Colonic mucosa (tissue), 4 donors: ENCODE measurements at regions not wholly inside any gene's neighbourhood (a gene's known extent, or its start where the extent isn't known, plus 50 kb on each side); places are given as distances from the start of the nearest gene placed in this dataset.
"Not testable (repeated sequence)": the region's sequence is repeated elsewhere in the genome, so short reads cannot be mapped to it uniquely, and the experiment has no call there.

ENCODE experiments used
- DNase-seq: peaks from one replicate; pipeline ENCODE4 v3.0.0-alpha.2; 2020
- H3K27ac ChIP-seq: fragments of 200-600 bp; one replicate; pipeline ENCODE4 v1.8.0; 2021
- H3K27me3 ChIP-seq: fragments of 200-600 bp; one replicate; pipeline ENCODE4 v1.8.0; 2021
- H3K36me3 ChIP-seq: fragments of 200-600 bp; one replicate; pipeline ENCODE4 v1.8.0; 2021
- H3K4me1 ChIP-seq: fragments of 200-600 bp; one replicate; pipeline ENCODE4 v1.8.0; 2021; ENCODE audit warnings: mild to moderate bottlenecking
- H3K4me3 ChIP-seq: fragments of 200-600 bp; one replicate; pipeline ENCODE4 v1.8.0; 2021
- H3K9ac ChIP-seq, 2 donors: one replicate each; pipeline ENCODE4 v1.7.0; 2013; ENCODE audit warnings: control low read depth in 2 of 2, low read depth in 2 of 2, low read length in 2 of 2
- H3K9me3 ChIP-seq: fragments of 200-600 bp; one replicate; pipeline ENCODE4 v1.8.0; 2021
- intact Hi-C: fragments of 100-400 bp; cut with DNase I; formaldehyde crosslinking; loops from one replicate; pipeline ENCODE4 v1.14.1; 2022
- TF ChIP-seq, protein P1 (sequence below): fragments of 200-600 bp; IDR thresholded peaks from one replicate; pipeline ENCODE4 v1.8.0; 2022; ENCODE audit warnings: antibody characterized with exemption, mild to moderate bottlenecking
- donor health status: healthy.
- donor health status: DM: no; HTN: no; CAD: no.
- donor health status: DM: no; HTN: no; CAD: no.

DNA sequence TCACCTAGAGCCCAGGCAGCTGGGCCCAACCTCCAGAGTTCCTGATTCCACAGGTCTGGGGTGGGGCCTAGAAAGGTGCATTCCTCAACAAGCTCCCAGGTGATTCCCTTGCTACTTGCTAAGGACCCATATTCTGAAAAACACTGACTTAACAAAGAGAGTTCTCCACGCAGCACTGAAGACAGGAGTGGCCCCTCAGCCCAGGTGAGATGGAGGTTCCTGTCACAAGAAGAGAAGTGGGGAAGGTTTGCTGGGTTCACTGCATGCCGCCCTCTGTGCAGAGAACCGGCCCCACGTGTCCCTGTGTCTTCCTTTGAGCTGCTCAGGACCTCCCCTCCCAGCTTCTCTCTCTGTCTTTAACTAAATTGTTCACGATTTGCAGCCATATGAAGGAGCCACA, 201.4 kb upstream of the DDX18 start:
- Histone ChIP-seq H3K9ac (no peak overlapping the region), H3K9me3 (no peaks in the 10 kb centered on the region), H3K4me1 (no peaks in the 10 kb centered on the region), H3K27me3 (no peaks in the 10 kb centered on the region), H3K4me3 (no peak overlapping the region), H3K36me3 (no peaks in the 10 kb centered on the region), H3K27ac (no peak overlapping the region)
- intact Hi-C loops, result no loop called here
- TF ChIP-seq, protein P1, sequence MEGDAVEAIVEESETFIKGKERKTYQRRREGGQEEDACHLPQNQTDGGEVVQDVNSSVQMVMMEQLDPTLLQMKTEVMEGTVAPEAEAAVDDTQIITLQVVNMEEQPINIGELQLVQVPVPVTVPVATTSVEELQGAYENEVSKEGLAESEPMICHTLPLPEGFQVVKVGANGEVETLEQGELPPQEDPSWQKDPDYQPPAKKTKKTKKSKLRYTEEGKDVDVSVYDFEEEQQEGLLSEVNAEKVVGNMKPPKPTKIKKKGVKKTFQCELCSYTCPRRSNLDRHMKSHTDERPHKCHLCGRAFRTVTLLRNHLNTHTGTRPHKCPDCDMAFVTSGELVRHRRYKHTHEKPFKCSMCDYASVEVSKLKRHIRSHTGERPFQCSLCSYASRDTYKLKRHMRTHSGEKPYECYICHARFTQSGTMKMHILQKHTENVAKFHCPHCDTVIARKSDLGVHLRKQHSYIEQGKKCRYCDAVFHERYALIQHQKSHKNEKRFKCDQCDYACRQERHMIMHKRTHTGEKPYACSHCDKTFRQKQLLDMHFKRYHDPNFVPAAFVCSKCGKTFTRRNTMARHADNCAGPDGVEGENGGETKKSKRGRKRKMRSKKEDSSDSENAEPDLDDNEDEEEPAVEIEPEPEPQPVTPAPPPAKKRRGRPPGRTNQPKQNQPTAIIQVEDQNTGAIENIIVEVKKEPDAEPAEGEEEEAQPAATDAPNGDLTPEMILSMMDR, result no peak
- no peak for DNase-seq

DNA sequence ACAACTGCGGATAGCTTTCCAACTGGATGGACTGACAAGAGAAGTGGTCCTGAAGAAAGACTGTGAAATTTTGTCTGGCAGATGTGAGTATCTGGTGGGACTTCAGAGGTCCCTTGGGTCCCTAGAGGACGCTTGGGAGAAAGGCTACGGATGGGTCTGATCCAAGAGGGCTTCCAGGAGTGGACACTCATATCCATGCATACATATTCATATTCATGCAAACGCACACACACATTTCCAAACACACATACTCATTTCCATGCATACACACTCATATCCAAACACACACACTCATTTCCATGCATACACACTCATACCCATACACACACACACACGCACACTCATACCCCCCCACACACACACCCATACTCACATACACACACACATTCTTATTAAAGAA, 200.2 kb upstream of the DDX18 start:
- H3K9ac ChIP-seq, result no peak overlapping the region
- DNase-seq, result no peak
- intact Hi-C loops, result no loop called here

DNA sequence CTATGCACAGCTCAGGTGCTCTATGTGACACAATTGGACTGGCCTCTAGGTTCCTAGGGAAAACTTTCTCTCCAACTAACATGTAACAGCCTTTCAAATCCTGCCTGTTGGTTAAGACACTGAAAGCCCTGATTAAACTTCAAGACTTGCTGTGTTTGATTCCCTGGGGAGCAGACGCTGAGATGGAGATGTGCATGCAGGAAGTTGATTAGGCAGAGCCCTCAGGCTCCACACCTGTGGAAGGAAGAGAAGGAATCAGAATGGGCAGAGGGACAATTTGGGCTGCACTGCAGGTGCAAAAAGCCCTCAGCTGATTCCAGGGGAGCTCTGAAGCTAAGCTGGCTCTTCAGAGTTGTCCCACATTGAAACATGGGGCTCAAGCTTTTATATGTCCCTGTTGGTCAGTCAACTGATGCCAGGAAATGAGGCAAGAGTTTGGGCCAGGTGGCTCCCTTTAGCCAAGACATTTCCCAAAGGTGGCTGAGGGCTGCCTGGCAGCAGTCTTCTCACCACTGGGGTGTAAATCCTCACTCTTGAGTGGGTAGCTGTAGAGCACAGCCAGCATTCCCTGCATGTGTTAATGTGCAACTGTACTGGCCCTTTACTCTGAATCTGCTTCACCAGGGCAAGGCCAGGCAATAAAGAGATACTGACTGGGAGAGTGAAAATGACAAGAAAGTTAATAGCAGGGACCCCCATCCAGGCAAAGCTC, 199.5 kb upstream of the DDX18 start:
- Histone ChIP-seq H3K36me3 (no peaks in the 10 kb centered on the region), H3K4me3 (no peak overlapping the region), H3K9me3 (no peaks in the 10 kb centered on the region), H3K27me3 (no peaks in the 10 kb centered on the region), H3K9ac (no peak overlapping the region), H3K4me1 (no peaks in the 10 kb centered on the region), H3K27ac (no peak overlapping the region)
- DNase-seq, result no peak
- TF ChIP-seq, protein P1, result no peak
- intact Hi-C loops, result no loop called here

More for the DNA sequence above, 200.2 kb upstream of the DDX18 start:
- Histone ChIP-seq H3K27me3 (no peaks in the 10 kb centered on the region), H3K4me1 (no peaks in the 10 kb centered on the region), H3K9me3 (no peaks in the 10 kb centered on the region), H3K4me3 (no peak overlapping the region), H3K27ac (no peak overlapping the region), H3K36me3 (no peaks in the 10 kb centered on the region)
- TF ChIP-seq, protein P1, result no peak

DNA sequence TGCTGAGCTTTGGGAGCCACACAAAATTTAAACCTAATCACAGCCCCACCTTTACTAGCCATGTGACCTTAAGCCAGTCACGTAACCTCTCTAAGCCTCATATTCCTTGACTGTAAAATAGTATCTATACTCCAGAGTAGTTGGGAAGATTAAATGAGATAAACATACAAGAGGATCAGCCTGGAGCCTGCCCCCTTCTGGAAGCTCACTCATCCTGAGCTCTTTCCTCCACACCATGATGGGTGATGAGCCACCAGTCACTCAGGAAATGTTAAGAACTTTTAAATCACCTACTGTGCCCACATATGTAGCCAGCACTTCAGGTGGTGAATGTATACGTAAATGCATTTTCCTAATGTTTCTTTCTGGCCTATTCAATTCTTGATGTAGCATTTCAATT, 195.9 kb upstream of the DDX18 start:
- H3K27me3 ChIP-seq, result no peaks in the 10 kb centered on the region
- intact Hi-C loops, result no loop called here
- no peaks in the 10 kb centered on the region for H3K4me1 ChIP-seq
- no peaks in the 10 kb centered on the region for H3K36me3 ChIP-seq
- H3K9me3 ChIP-seq, result no peaks in the 10 kb centered on the region
- H3K4me3 ChIP-seq, result no peak overlapping the region
- DNase-seq, result no peak
- H3K27ac ChIP-seq, result no peak overlapping the region
- H3K9ac ChIP-seq, result no peak overlapping the region
- TF ChIP-seq, protein P1, result no peak

DNA sequence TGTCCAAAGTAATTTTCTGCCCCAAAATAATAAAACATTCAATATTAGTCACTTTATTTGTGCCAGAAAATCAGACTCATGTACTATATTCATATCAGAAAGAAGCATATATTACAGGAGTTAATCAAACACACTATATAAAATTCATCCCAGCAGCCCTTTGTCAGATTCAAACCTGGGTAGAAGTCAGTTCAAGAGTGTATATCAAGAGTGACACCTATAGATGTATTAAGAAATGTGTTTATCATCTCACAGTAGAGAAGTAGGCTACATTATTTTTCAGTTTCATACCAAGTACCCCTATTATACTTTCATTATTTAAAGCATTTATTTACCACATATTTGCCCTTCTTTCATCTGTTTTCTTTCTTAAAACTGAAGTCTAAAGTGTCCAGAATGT, 193.2 kb upstream of the DDX18 start:
- Histone ChIP-seq H3K9ac (no peak overlapping the region), H3K27ac (no peak overlapping the region)
- TF ChIP-seq, protein P1, result no peak

DNA sequence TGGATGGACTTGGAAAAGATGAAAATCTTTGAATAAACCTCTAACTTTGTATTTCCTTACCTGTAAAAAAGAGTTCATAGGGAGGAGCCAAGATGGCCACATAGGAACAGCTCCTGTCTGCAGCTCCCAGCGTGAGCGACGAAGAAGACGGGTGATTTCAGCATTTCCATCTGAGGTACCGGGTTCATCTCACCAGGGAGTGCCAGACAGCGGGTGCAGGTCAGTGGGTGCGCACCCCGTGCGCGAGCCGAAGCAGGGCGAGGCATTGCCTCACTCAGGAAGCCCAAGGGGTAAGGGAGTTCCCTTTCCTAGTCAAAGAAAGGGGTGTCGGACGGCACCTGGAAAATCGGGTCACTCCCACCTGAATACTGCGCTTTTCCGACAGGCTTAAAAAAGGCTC, 191.3 kb upstream of the DDX18 start:
- H3K4me3 ChIP-seq, H3K27me3 ChIP-seq, H3K36me3 ChIP-seq, H3K9me3 ChIP-seq, DNase-seq, intact Hi-C loops, H3K4me1 ChIP-seq, H3K9ac ChIP-seq, H3K27ac ChIP-seq: not testable (repeated sequence)

More for the DNA sequence above, 193.2 kb upstream of the DDX18 start:
- Histone ChIP-seq H3K27me3 (no peaks in the 10 kb centered on the region), H3K36me3 (no peaks in the 10 kb centered on the region), H3K4me1 (no peaks in the 10 kb centered on the region), H3K4me3 (no peak overlapping the region), H3K9me3 (no peaks in the 10 kb centered on the region)
- intact Hi-C loops, result no loop called here
- no peak for DNase-seq
